Kidney (tissue), 13 donors: ENCODE measurements at regions not wholly inside any gene's neighbourhood (a gene's known extent, or its start where the extent isn't known, plus 50 kb on each side); places are given as distances from the start of the nearest gene placed in this dataset.

Source experiments
- DNase-seq, 5 donors: peaks; one replicate each; pipeline ENCODE4 v3.0.0-alpha.2; 2013 to 2020
- FAIRE-seq: peaks from 2 replicates; lab custom pipeline; 2012; peaks lifted over from hg19 to GRCh38; lab: Jason Lieb, UNC
- H3K27ac ChIP-seq, 2 donors: one replicate each; pipeline ENCODE4 v1.7.0; 2013; ENCODE audit warnings: low read depth in 2 of 2, low read length in 2 of 2, inconsistent platforms in 1 of 2
- H3K27me3 ChIP-seq: one replicate; pipeline ENCODE4 v1.7.1; 2013; ENCODE audit warnings: low read length, inconsistent platforms; ENCODE audit not compliant: control insufficient read depth, insufficient read depth
- H3K36me3 ChIP-seq, 3 donors: one replicate each; pipeline versions ENCODE4 v1.7.0 to v1.7.1; 2013; ENCODE audit warnings: low read length in 3 of 3, control low read depth in 1 of 3, inconsistent platforms in 1 of 3; ENCODE audit not compliant: insufficient read depth in 3 of 3, control insufficient read depth in 2 of 3
- H3K4me1 ChIP-seq, 3 donors: one replicate each; pipeline versions ENCODE4 v1.7.0 to v1.7.1; 2013; ENCODE audit warnings: low read length in 3 of 3, inconsistent platforms in 1 of 3, low read depth in 1 of 3; ENCODE audit not compliant: control insufficient read depth in 2 of 3, insufficient read depth in 2 of 3
- H3K4me3 ChIP-seq, 3 donors: one replicate each; pipeline versions ENCODE4 v1.7.0 to v1.8.1; 2013; ENCODE audit warnings: low read length in 3 of 3, control low read depth in 1 of 3, inconsistent platforms in 1 of 3
- H3K9ac ChIP-seq, 3 donors: one replicate each; pipeline versions ENCODE4 v1.7.0 to v1.7.1; 2013; ENCODE audit warnings: low read length in 3 of 3, control low read depth in 1 of 3, inconsistent platforms in 1 of 3
- H3K9me3 ChIP-seq, 3 donors: one replicate each; pipeline versions ENCODE4 v1.7.0 to v1.7.1; 2013; ENCODE audit warnings: low read length in 3 of 3, control low read depth in 1 of 3, inconsistent platforms in 1 of 3; ENCODE audit not compliant: control insufficient read depth in 2 of 3, insufficient read depth in 1 of 3
- CTCF ChIP-seq: IDR thresholded peaks from 3 replicates; pipeline ENCODE4 v1.5.1; 2012; ENCODE audit warnings: mild to moderate bottlenecking, moderate library complexity, borderline replicate concordance; ENCODE audit not compliant: insufficient read depth; ENCODE audit errors: extremely low read depth
- intact Hi-C: fragments of 100-400 bp; cut with DNase I; formaldehyde crosslinking; loops from one replicate; pipeline ENCODE4 v1.11.1; 2022
- donor health status: control.
- donor health status: control.
- donor health status: control.
- donor health status: control.
- donor health status: control.
- donor health status: DM: yes; HTN: yes; CAD: no.
- donor health status: Normal renal cell carcinoma (clear cell type).

GRCh38 chr5:159657298-159657697 is 259.0 kb upstream of the ADRA1B start:
- no peak for FAIRE-seq
- Histone ChIP-seq H3K4me3 (no peak overlapping the region), H3K4me1 (no peaks in the 10 kb centered on the region), H3K36me3 (no peaks in the 10 kb centered on the region), H3K9me3 (no peaks in the 10 kb centered on the region), H3K27ac (no peak overlapping the region), H3K9ac (no peak overlapping the region), H3K27me3 (no peaks in the 10 kb centered on the region)
- intact Hi-C loops = no loop called here
- no peak for DNase-seq
- no peak for TF ChIP-seq CTCF

GRCh38 chr5:159657771-159658170 is 258.5 kb upstream of the ADRA1B start:
- no peak overlapping the region for H3K4me3 ChIP-seq
- intact Hi-C loops = no loop called here
- no peak overlapping the region for H3K27ac ChIP-seq
- no peaks in the 10 kb centered on the region for H3K4me1 ChIP-seq
- H3K36me3 ChIP-seq = no peaks in the 10 kb centered on the region
- no peaks in the 10 kb centered on the region for H3K27me3 ChIP-seq
- H3K9ac ChIP-seq = no peak overlapping the region
- no peaks in the 10 kb centered on the region for H3K9me3 ChIP-seq
- TF ChIP-seq CTCF = no peak
- DNase-seq (no peak), FAIRE-seq (no peak)

- Histone ChIP-seq H3K27me3 (no peaks in the 10 kb centered on the region), H3K36me3 (no peaks in the 10 kb centered on the region), H3K4me3 (no peak overlapping the region), H3K4me1 (no peaks in the 10 kb centered on the region), H3K27ac (no peak overlapping the region), H3K9me3 (no peaks in the 10 kb centered on the region), H3K9ac (no peak overlapping the region)
- TF ChIP-seq CTCF = no peak
- no peak for DNase-seq
- intact Hi-C loops = no loop called here
- FAIRE-seq = no peak
Measured at GRCh38 chr5:159658266-159658925, 257.9 kb upstream of the ADRA1B start.

GRCh38 chr5:159660401-159660800 is 255.9 kb upstream of the ADRA1B start:
- intact Hi-C loops = no loop called here
- TF ChIP-seq CTCF = no peak
- Histone ChIP-seq H3K9ac (no peak overlapping the region), H3K27me3 (no peaks in the 10 kb centered on the region), H3K4me3 (no peak overlapping the region), H3K27ac (no peak overlapping the region), H3K36me3 (no peaks in the 10 kb centered on the region), H3K9me3 (no peaks in the 10 kb centered on the region), H3K4me1 (no peaks in the 10 kb centered on the region)
- FAIRE-seq (no peak), DNase-seq (no peak)
